GM19043 (cell line): ENCODE measurements at regions not wholly inside any gene's neighbourhood (a gene's known extent, or its start where the extent isn't known, plus 50 kb on each side); places are given as distances from the start of the nearest gene placed in this dataset.
"Not testable (repeated sequence)": the region's sequence is repeated elsewhere in the genome, so short reads cannot be mapped to it uniquely, and the experiment has no call there.

Experiments used
- ATAC-seq: cut with Tn5 transposase; IDR thresholded peaks from one replicate; pipeline ENCODE4 v1.9.1; 2021; ENCODE audit warnings: low read depth; ENCODE audit not compliant: unreplicated experiment

GRCh38 chr6:140540743-140541142 is 1166.3 kb upstream of the CITED2 start:
- no peak for ATAC-seq

- no peak for ATAC-seq
Measured at GRCh38 chr6:140538926-140539325, 1164.5 kb upstream of the CITED2 start.

- no peak for ATAC-seq
Measured at GRCh38 chr6:140537834-140538705, 1163.6 kb upstream of the CITED2 start.

- ATAC-seq = no peak
Measured at GRCh38 chr6:140537211-140537610, 1162.8 kb upstream of the CITED2 start.

GRCh38 chr6:140535511-140535910 is 1161.1 kb upstream of the CITED2 start:
- no peak for ATAC-seq

GRCh38 chr6:140533526-140533925 is 1159.1 kb upstream of the CITED2 start:
- ATAC-seq = no peak

GRCh38 chr6:140504776-140505175 is 1130.3 kb upstream of the CITED2 start:
- no peak for ATAC-seq

- no peak for ATAC-seq
Measured at GRCh38 chr6:140500849-140501248, 1126.4 kb upstream of the CITED2 start.

- no peak for ATAC-seq
Measured at GRCh38 chr6:140499607-140500006, 1125.2 kb upstream of the CITED2 start.

GRCh38 chr6:140494321-140495108 is 1120.1 kb upstream of the CITED2 start:
- ATAC-seq = no peak

- not testable (repeated sequence) for ATAC-seq
Measured at GRCh38 chr6:140493470-140493869, 1119.0 kb upstream of the CITED2 start.

- ATAC-seq = no peak
Measured at GRCh38 chr6:140490081-140490480, 1115.6 kb upstream of the CITED2 start.

GRCh38 chr6:140487586-140487985 is 1113.1 kb upstream of the CITED2 start:
- ATAC-seq = no peak

- no peak for ATAC-seq
Measured at GRCh38 chr6:140486450-140487361, 1112.3 kb upstream of the CITED2 start.

GRCh38 chr6:140485740-140486449 is 1111.4 kb upstream of the CITED2 start:
- ATAC-seq = no peak

- ATAC-seq = no peak
Measured at GRCh38 chr6:140480852-140481251, 1106.4 kb upstream of the CITED2 start.

GRCh38 chr6:140478631-140479030 is 1104.2 kb upstream of the CITED2 start:
- no peak for ATAC-seq

- ATAC-seq = no peak
Measured at GRCh38 chr6:140475086-140475485, 1100.6 kb upstream of the CITED2 start.

GRCh38 chr6:140464720-140465119 is 1090.3 kb upstream of the CITED2 start:
- ATAC-seq = no peak

GRCh38 chr6:140463312-140463710 is 1088.9 kb upstream of the CITED2 start:
- ATAC-seq = no peak
